Endodermal cell (in vitro differentiated cells): ENCODE measurements at regions not wholly inside any gene's neighbourhood (a gene's known extent, or its start where the extent isn't known, plus 50 kb on each side); places are given as distances from the start of the nearest gene placed in this dataset.

ENCODE experiments used
- DNase-seq: peaks from one replicate; pipeline ENCODE4 v3.0.0-alpha.2; 2017
- H3K27ac ChIP-seq: 2 replicates; pipeline ENCODE4 v1.5.1; 2013; ENCODE audit warnings: mild to moderate bottlenecking, low read depth, low read length, moderate library complexity
- H3K27me3 ChIP-seq: 2 replicates; pipeline ENCODE4 v1.6.1; 2013; ENCODE audit warnings: mild to moderate bottlenecking, low read length, moderate library complexity; ENCODE audit not compliant: insufficient read depth, control insufficient read depth, poor library complexity, severe bottlenecking
- H3K36me3 ChIP-seq: 2 replicates; pipeline ENCODE4 v1.7.0; 2013; ENCODE audit warnings: mild to moderate bottlenecking, low read length, moderate library complexity; ENCODE audit not compliant: control insufficient read depth, insufficient read depth
- H3K4me1 ChIP-seq: one replicate; pipeline ENCODE4 v1.7.0; 2013; ENCODE audit warnings: low read length; ENCODE audit not compliant: control insufficient read depth, insufficient read depth
- H3K4me3 ChIP-seq: 2 replicates; pipeline ENCODE4 v1.5.1; 2013; ENCODE audit warnings: mild to moderate bottlenecking, low read length, moderate library complexity
- H3K9ac ChIP-seq: 2 replicates; pipeline ENCODE4 v1.6.1; 2013; ENCODE audit warnings: mild to moderate bottlenecking, low read length, moderate library complexity; ENCODE audit not compliant: poor library complexity, severe bottlenecking; ENCODE audit errors: extremely low read depth
- H3K9me3 ChIP-seq: 2 replicates; pipeline ENCODE4 v1.6.1; 2013; ENCODE audit warnings: mild to moderate bottlenecking, low read length, moderate library complexity; ENCODE audit not compliant: control insufficient read depth
- H3K27ac Mint-ChIP-seq: 2 replicates; pipeline ENCODE4 v1.8.0; 2020; ENCODE audit warnings: mixed read lengths
- H3K27me3 Mint-ChIP-seq: 2 replicates; pipeline ENCODE4 v1.8.0; 2021; ENCODE audit warnings: mild to moderate bottlenecking, mixed read lengths; ENCODE audit not compliant: insufficient read depth
- H3K36me3 Mint-ChIP-seq: 2 replicates; pipeline ENCODE4 v1.8.0; 2020; ENCODE audit warnings: low read depth, mixed read lengths
- H3K4me1 Mint-ChIP-seq: 2 replicates; pipeline ENCODE4 v1.8.0; 2020; ENCODE audit warnings: mixed read lengths
- H3K4me3 Mint-ChIP-seq: 2 replicates; pipeline ENCODE4 v1.8.0; 2020; ENCODE audit warnings: mild to moderate bottlenecking, moderate library complexity, mixed read lengths
- H3K9me3 Mint-ChIP-seq: 2 replicates; pipeline ENCODE4 v1.8.0; 2020; ENCODE audit warnings: mild to moderate bottlenecking, mixed read lengths
- WGBS, 2 experiments: methylation state at CpG; one replicate each; pipeline versions ENCODE4 v1.1.5 to v1.1.7; 2013; ENCODE audit warnings: missing lambda C conversion rate in 2 of 2, mixed read lengths in 1 of 2; ENCODE audit not compliant: insufficient coverage in 1 of 2, insufficient read length in 1 of 2; 5-methylcytosine and 5-hydroxymethylcytosine counted together
- TF ChIP-seq, protein P1 (sequence below): fragments of 200-600 bp; sonication (generic); conservative IDR thresholded peaks from 2 replicates; pipeline ENCODE4 v1.5.0; 2021; ENCODE audit warnings: antibody characterized with exemption, mild to moderate bottlenecking

- Histone ChIP-seq H3K27ac (no peak overlapping the region), H3K27me3 (no peaks in the 10 kb centered on the region), H3K9ac (no peak overlapping the region), H3K4me3 (no peak overlapping the region), H3K4me1 (peaks cover 4% of the 10 kb centered on the region), H3K9me3 (no peaks in the 10 kb centered on the region), H3K36me3 (no peaks in the 10 kb centered on the region)
- no peaks in the 10 kb centered on the region for H3K9me3 Mint-ChIP-seq
- DNase-seq, result no peak
- WGBS, 2 experiments, result 94% methylated on average over 4 of the region's 4 CpGs; no CpG with 5 or more reads in 1 of the 2 experiments
- no peak overlapping the region for H3K4me3 Mint-ChIP-seq
- H3K4me1 Mint-ChIP-seq, result peaks cover 23% of the 10 kb centered on the region
- no peak overlapping the region for H3K27ac Mint-ChIP-seq
- no peaks in the 10 kb centered on the region for H3K36me3 Mint-ChIP-seq
- no peaks in the 10 kb centered on the region for H3K27me3 Mint-ChIP-seq
- TF ChIP-seq, protein P1, sequence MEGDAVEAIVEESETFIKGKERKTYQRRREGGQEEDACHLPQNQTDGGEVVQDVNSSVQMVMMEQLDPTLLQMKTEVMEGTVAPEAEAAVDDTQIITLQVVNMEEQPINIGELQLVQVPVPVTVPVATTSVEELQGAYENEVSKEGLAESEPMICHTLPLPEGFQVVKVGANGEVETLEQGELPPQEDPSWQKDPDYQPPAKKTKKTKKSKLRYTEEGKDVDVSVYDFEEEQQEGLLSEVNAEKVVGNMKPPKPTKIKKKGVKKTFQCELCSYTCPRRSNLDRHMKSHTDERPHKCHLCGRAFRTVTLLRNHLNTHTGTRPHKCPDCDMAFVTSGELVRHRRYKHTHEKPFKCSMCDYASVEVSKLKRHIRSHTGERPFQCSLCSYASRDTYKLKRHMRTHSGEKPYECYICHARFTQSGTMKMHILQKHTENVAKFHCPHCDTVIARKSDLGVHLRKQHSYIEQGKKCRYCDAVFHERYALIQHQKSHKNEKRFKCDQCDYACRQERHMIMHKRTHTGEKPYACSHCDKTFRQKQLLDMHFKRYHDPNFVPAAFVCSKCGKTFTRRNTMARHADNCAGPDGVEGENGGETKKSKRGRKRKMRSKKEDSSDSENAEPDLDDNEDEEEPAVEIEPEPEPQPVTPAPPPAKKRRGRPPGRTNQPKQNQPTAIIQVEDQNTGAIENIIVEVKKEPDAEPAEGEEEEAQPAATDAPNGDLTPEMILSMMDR, result no peak
These were observed 73.7 kb downstream of the VEGFA start for GRCh38 chr6:43843669-43844171.

GRCh38 chr6:43843097-43843645 lies 73.2 kb downstream of the VEGFA start:
- H3K36me3 ChIP-seq, result no peaks in the 10 kb centered on the region

DNA sequence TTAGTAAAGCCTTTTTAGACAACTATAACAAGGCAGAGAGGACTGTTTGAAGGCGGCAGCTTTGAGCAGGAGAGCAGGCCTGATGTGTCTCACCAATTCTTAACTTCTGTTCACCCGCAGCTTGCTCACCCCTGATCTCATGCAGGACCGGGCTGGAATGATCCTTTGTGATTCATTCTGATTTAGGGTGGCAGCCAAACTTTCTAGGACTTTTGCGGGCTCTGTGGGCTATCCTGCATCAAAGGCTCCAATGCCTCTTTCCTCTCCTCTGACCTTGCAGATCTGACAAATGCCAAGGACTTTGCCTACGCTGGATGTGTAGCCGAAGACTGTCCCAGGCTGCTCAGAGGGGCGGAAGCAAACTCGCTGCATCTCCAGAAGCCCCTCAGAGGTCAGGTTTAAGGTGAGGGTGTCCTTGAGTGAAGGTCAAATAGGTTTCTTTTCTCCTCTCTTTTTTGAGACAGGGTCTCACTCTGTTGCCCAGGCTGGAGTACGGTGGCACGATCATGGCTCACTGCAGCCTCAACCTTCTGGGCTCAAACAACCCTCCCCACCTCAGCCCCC lies 72.3 kb downstream of the VEGFA start:
- Histone ChIP-seq H3K9ac (no peak overlapping the region), H3K27ac (no peak overlapping the region), H3K36me3 (no peaks in the 10 kb centered on the region), H3K4me3 (no peak overlapping the region), H3K27me3 (no peaks in the 10 kb centered on the region), H3K4me1 (peaks cover 8% of the 10 kb centered on the region), H3K9me3 (no peaks in the 10 kb centered on the region)
- no peak for DNase-seq
- TF ChIP-seq, protein P1, result no peak
- no peaks in the 10 kb centered on the region for H3K36me3 Mint-ChIP-seq
- no peaks in the 10 kb centered on the region for H3K27me3 Mint-ChIP-seq
- H3K4me1 Mint-ChIP-seq, result peaks cover 20% of the 10 kb centered on the region
- no peak overlapping the region for H3K27ac Mint-ChIP-seq
- WGBS, 2 experiments, result 83 to 85% methylated on average over 6 to 10 of the region's 10 CpGs
- no peaks in the 10 kb centered on the region for H3K9me3 Mint-ChIP-seq
- no peak overlapping the region for H3K4me3 Mint-ChIP-seq

More at GRCh38 chr6:43843097-43843645, 73.2 kb downstream of the VEGFA start:
- TF ChIP-seq, protein P1, result no peak
- peaks cover 21% of the 10 kb centered on the region for H3K4me1 Mint-ChIP-seq
- no peak overlapping the region for H3K4me3 Mint-ChIP-seq
- no peak overlapping the region for H3K4me3 ChIP-seq
- H3K9me3 Mint-ChIP-seq, result no peaks in the 10 kb centered on the region
- H3K9ac ChIP-seq, result no peak overlapping the region
- no peaks in the 10 kb centered on the region for H3K27me3 Mint-ChIP-seq
- no peaks in the 10 kb centered on the region for H3K9me3 ChIP-seq
- WGBS, 2 experiments, result 82 to 88% methylated on average over 3 to 5 of the region's 5 CpGs
- DNase-seq, result no peak
- H3K27ac Mint-ChIP-seq, result no peak overlapping the region
- no peak overlapping the region for H3K27ac ChIP-seq
- peaks cover 4% of the 10 kb centered on the region for H3K4me1 ChIP-seq
- H3K36me3 Mint-ChIP-seq, result no peaks in the 10 kb centered on the region
- H3K27me3 ChIP-seq, result no peaks in the 10 kb centered on the region
